H9 (cell line): ENCODE measurements at regions not wholly inside any gene's neighbourhood (a gene's known extent, or its start where the extent isn't known, plus 50 kb on each side); places are given as distances from the start of the nearest gene placed in this dataset.

Experiments
- DNase-seq: peaks from one replicate; pipeline ENCODE4 v3.0.0-alpha.2; 2017
- H2AFZ ChIP-seq: one replicate; pipeline ENCODE4 v1.6.1; 2013; ENCODE audit warnings: mild to moderate bottlenecking, low read length, control low read depth, moderate library complexity
- H2AK5ac ChIP-seq: 2 replicates; pipeline ENCODE4 v1.6.1; 2013; ENCODE audit warnings: low read length, control low read depth, mixed read lengths; ENCODE audit not compliant: insufficient read length
- H2BK120ac ChIP-seq: one replicate; pipeline ENCODE4 v1.6.1; 2013; ENCODE audit warnings: low read depth, mild to moderate bottlenecking, low read length, control low read depth, inconsistent platforms; ENCODE audit not compliant: poor library complexity, severe bottlenecking
- H2BK12ac ChIP-seq: 2 replicates; pipeline ENCODE4 v1.6.1; 2013; ENCODE audit warnings: low read length, control low read depth, mixed read lengths, low read depth; ENCODE audit not compliant: insufficient read length
- H2BK15ac ChIP-seq: 2 replicates; pipeline ENCODE4 v1.6.1; 2013; ENCODE audit warnings: low read depth, low read length, control low read depth
- H2BK20ac ChIP-seq: one replicate; pipeline ENCODE4 v1.6.1; 2013; ENCODE audit warnings: low read depth, mild to moderate bottlenecking, low read length, control low read depth, inconsistent platforms; ENCODE audit not compliant: poor library complexity, severe bottlenecking
- H2BK5ac ChIP-seq: 2 replicates; pipeline ENCODE4 v1.6.1; 2013; ENCODE audit warnings: low read length, control low read depth, mixed read lengths; ENCODE audit not compliant: insufficient read length
- H3K14ac ChIP-seq: 2 replicates; pipeline ENCODE4 v1.6.1; 2013; ENCODE audit warnings: low read length, control low read depth; ENCODE audit not compliant: insufficient read depth
- H3K18ac ChIP-seq: 2 replicates; pipeline ENCODE4 v1.6.1; 2013; ENCODE audit warnings: low read depth, mild to moderate bottlenecking, mixed read lengths, low read length, control low read depth; ENCODE audit not compliant: insufficient read length
- H3K23ac ChIP-seq: 2 replicates; pipeline ENCODE4 v1.6.1; 2013; ENCODE audit warnings: low read length, control low read depth, mixed read lengths, low read depth; ENCODE audit not compliant: insufficient read length
- H3K23me2 ChIP-seq: 2 replicates; pipeline ENCODE4 v1.6.1; 2013; ENCODE audit warnings: low read depth, mild to moderate bottlenecking, mixed read lengths, low read length, control low read depth; ENCODE audit not compliant: insufficient read length, poor library complexity, severe bottlenecking
- H3K27ac ChIP-seq: 2 replicates; pipeline ENCODE4 v1.5.1; 2013; ENCODE audit warnings: low read length, control low read depth, mixed read lengths, low read depth; ENCODE audit not compliant: insufficient read length
- H3K27me3 ChIP-seq: 2 replicates; pipeline ENCODE4 v1.6.1; 2013; ENCODE audit warnings: low read length, control low read depth, inconsistent platforms; ENCODE audit not compliant: insufficient read depth
- H3K4ac ChIP-seq: 2 replicates; pipeline ENCODE4 v1.6.1; 2013; ENCODE audit warnings: low read depth, mild to moderate bottlenecking, control low read depth, inconsistent platforms, low read length, moderate library complexity
- H3K4me1 ChIP-seq: 2 replicates; pipeline ENCODE4 v1.6.1; 2013; ENCODE audit warnings: low read length, control low read depth, inconsistent platforms; ENCODE audit not compliant: insufficient read depth
- H3K4me2 ChIP-seq: 2 replicates; pipeline ENCODE4 v1.6.1; 2013; ENCODE audit warnings: low read length, control low read depth, mixed read lengths; ENCODE audit not compliant: insufficient read length, insufficient read depth
- H3K56ac ChIP-seq: 2 replicates; pipeline ENCODE4 v1.6.1; 2013; ENCODE audit warnings: low read depth, mild to moderate bottlenecking, mixed read lengths, low read length, control low read depth; ENCODE audit not compliant: insufficient read length
- H3K79me1 ChIP-seq: 2 replicates; pipeline ENCODE4 v1.6.1; 2013; ENCODE audit warnings: low read depth, mild to moderate bottlenecking, moderate library complexity, low read length, control low read depth, inconsistent platforms; ENCODE audit not compliant: insufficient read depth, poor library complexity, severe bottlenecking
- H3K79me2 ChIP-seq: 2 replicates; pipeline ENCODE4 v1.6.1; 2013; ENCODE audit warnings: low read length, control low read depth, inconsistent platforms; ENCODE audit not compliant: insufficient read depth
- H3K9ac ChIP-seq: 2 replicates; pipeline ENCODE4 v1.6.1; 2013; ENCODE audit warnings: low read length, control low read depth, mixed read lengths; ENCODE audit not compliant: insufficient read length; ENCODE audit errors: extremely low read depth
- H3K9me3 ChIP-seq: one replicate; pipeline ENCODE4 v1.6.1; 2013; ENCODE audit warnings: low read depth, low read length, inconsistent platforms; ENCODE audit not compliant: control insufficient read depth
- H3T11ph ChIP-seq: one replicate; pipeline ENCODE4 v1.6.1; 2013; ENCODE audit warnings: mild to moderate bottlenecking, low read length, control low read depth, inconsistent platforms
- H4K20me1 ChIP-seq: one replicate; pipeline ENCODE4 v1.6.1; 2013; ENCODE audit not compliant: control insufficient read depth, insufficient read length, insufficient read depth
- H4K5ac ChIP-seq: 2 replicates; pipeline ENCODE4 v1.6.1; 2013; ENCODE audit warnings: low read depth, mild to moderate bottlenecking, mixed read lengths, low read length, control low read depth; ENCODE audit not compliant: insufficient read length
- H4K8ac ChIP-seq: replicated peaks from 2 replicates; pipeline ENCODE4 v1.6.1; 2013; ENCODE audit warnings: low read length, control low read depth, mixed read lengths, low read depth; ENCODE audit not compliant: insufficient read length
- H4K91ac ChIP-seq: 2 replicates; pipeline ENCODE4 v1.6.1; 2013; ENCODE audit warnings: low read depth, mild to moderate bottlenecking, moderate library complexity, mixed read lengths, low read length, control low read depth; ENCODE audit not compliant: insufficient read length
- H3K27ac Mint-ChIP-seq, 3 experiments: 2 replicates in 2 of 3; 3 replicates in 1 of 3; pipeline ENCODE4 v1.8.0; 2020 to 2021; ENCODE audit warnings: mixed read lengths in 3 of 3, mild to moderate bottlenecking in 1 of 3, moderate library complexity in 1 of 3
- H3K27me3 Mint-ChIP-seq: 2 replicates; pipeline ENCODE4 v1.8.0; 2021; ENCODE audit warnings: low read depth, mild to moderate bottlenecking, moderate library complexity, mixed read lengths
- H3K36me3 Mint-ChIP-seq, 3 experiments: 2 replicates in 2 of 3; 3 replicates in 1 of 3; pipeline ENCODE4 v1.8.0; 2020 to 2021; ENCODE audit warnings: low read depth in 3 of 3, mixed read lengths in 3 of 3; ENCODE audit not compliant: insufficient read depth in 1 of 3
- H3K4me1 Mint-ChIP-seq, 2 experiments: 2 replicates each; pipeline ENCODE4 v1.8.0; 2020; ENCODE audit warnings: mixed read lengths in 2 of 2
- H3K4me3 Mint-ChIP-seq, 2 experiments: 2 replicates in 1 of 2; 3 replicates in 1 of 2; pipeline ENCODE4 v1.8.0; 2020 to 2021; ENCODE audit warnings: mild to moderate bottlenecking in 2 of 2, mixed read lengths in 2 of 2, moderate library complexity in 1 of 2
- H3K9me3 Mint-ChIP-seq, 2 experiments: 2 replicates in 1 of 2; 3 replicates in 1 of 2; pipeline ENCODE4 v1.8.0; 2020; ENCODE audit warnings: mild to moderate bottlenecking in 2 of 2, mixed read lengths in 2 of 2, moderate library complexity in 1 of 2
- CTCF ChIP-seq: fragments of 200-600 bp; sonication (generic); conservative IDR thresholded peaks from 3 replicates; pipeline ENCODE4 v1.8.0; 2021; ENCODE audit warnings: antibody characterized with exemption, mild to moderate bottlenecking
- WGBS: extraction: QIAGEN DNeasy Blood & Tissue Kit; methylation state at CpG from one replicate; pipeline ENCODE4 v1.1.7; 2013; ENCODE audit warnings: missing lambda C conversion rate, low lambda C conversion rate, mixed read lengths; ENCODE audit not compliant: insufficient read length; ENCODE audit errors: extremely low coverage; 5-methylcytosine and 5-hydroxymethylcytosine counted together

GRCh38 chr5:82610686-82611085 lies 332.5 kb upstream of the RPS23 start:
- H3K14ac ChIP-seq, result no peak overlapping the region
- Mint-ChIP-seq H3K4me3 (no peak overlapping the region), H3K9me3 (peaks cover 12 to 27% of the 10 kb centered on the region in 2 experiments; a peak in 4 of 5 replicates), H3K36me3 (peaks cover 0 to 25% (median 2%) of the 10 kb centered on the region in 3 experiments; a peak in 5 of 7 replicates), H3K27ac (no peak overlapping the region), H3K27me3 (no peaks in the 10 kb centered on the region), H3K4me1 (no peaks in the 10 kb centered on the region)
- no peak overlapping the region for H3K9ac ChIP-seq
- no peak overlapping the region for H3K18ac ChIP-seq
- H3K4me1 ChIP-seq, result no peaks in the 10 kb centered on the region
- no peaks in the 10 kb centered on the region for H3K79me1 ChIP-seq
- no peak overlapping the region for H3K4me2 ChIP-seq
- no peak for TF ChIP-seq CTCF
- no peak overlapping the region for H4K91ac ChIP-seq
- H2BK20ac ChIP-seq, result no peak overlapping the region
- no peak for DNase-seq
- no peak overlapping the region for H3K4ac ChIP-seq
- H3K56ac ChIP-seq, result no peak overlapping the region
- no peak overlapping the region for H2BK5ac ChIP-seq
- no peaks in the 10 kb centered on the region for H4K20me1 ChIP-seq
- no peak overlapping the region for H3T11ph ChIP-seq
- H3K27me3 ChIP-seq, result no peaks in the 10 kb centered on the region
- H2AFZ ChIP-seq, result no peak overlapping the region
- no peak overlapping the region for H2BK15ac ChIP-seq
- no peak overlapping the region for H2AK5ac ChIP-seq
- H3K27ac ChIP-seq, result no peak overlapping the region
- H2BK12ac ChIP-seq, result no peak overlapping the region
- no peak overlapping the region for H4K8ac ChIP-seq
- no peak overlapping the region for H2BK120ac ChIP-seq
- no peaks in the 10 kb centered on the region for H3K23me2 ChIP-seq
- no CpG with 5 or more reads among the region's 3 CpGs for WGBS
- no peaks in the 10 kb centered on the region for H3K9me3 ChIP-seq
- no peak overlapping the region for H3K23ac ChIP-seq
- no peak overlapping the region for H4K5ac ChIP-seq
- H3K79me2 ChIP-seq, result no peaks in the 10 kb centered on the region
